ENCODE measurements at regions not wholly inside any gene's neighbourhood (a gene's known extent, or its start where the extent isn't known, plus 50 kb on each side); places are given as distances from the start of the nearest gene placed in this dataset.

DNA sequence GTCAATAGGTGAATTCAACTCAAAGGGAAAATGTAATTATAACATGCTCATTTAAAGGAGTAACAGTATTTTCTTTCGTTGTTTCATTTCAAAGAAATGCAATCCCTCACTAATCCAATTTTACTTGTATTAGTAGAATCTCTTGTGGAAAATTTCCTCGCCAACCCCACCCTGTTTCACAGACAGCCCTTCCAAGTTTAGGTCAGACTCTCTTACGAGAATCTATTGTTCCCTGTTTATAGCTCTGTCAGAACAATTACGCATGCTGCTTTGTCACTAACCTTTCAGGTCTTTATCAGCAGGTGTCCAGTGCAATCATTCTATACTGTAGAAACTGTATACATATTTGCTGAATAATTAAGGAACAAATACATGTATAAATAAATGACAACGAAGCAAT lies 657.8 kb upstream of the LINC00305 start:
- H3K4me3 ChIP-seq (ENCODE audit: low read depth, low read length) = no peak overlapping the region
- TF ChIP-seq, protein P1, sequence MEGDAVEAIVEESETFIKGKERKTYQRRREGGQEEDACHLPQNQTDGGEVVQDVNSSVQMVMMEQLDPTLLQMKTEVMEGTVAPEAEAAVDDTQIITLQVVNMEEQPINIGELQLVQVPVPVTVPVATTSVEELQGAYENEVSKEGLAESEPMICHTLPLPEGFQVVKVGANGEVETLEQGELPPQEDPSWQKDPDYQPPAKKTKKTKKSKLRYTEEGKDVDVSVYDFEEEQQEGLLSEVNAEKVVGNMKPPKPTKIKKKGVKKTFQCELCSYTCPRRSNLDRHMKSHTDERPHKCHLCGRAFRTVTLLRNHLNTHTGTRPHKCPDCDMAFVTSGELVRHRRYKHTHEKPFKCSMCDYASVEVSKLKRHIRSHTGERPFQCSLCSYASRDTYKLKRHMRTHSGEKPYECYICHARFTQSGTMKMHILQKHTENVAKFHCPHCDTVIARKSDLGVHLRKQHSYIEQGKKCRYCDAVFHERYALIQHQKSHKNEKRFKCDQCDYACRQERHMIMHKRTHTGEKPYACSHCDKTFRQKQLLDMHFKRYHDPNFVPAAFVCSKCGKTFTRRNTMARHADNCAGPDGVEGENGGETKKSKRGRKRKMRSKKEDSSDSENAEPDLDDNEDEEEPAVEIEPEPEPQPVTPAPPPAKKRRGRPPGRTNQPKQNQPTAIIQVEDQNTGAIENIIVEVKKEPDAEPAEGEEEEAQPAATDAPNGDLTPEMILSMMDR (conservative IDR thresholded peaks at IDR 0.05; ENCODE audit: low read depth, low read length) = no peak
- no peak for DNase-seq (ENCODE audit: low read depth)

DNA sequence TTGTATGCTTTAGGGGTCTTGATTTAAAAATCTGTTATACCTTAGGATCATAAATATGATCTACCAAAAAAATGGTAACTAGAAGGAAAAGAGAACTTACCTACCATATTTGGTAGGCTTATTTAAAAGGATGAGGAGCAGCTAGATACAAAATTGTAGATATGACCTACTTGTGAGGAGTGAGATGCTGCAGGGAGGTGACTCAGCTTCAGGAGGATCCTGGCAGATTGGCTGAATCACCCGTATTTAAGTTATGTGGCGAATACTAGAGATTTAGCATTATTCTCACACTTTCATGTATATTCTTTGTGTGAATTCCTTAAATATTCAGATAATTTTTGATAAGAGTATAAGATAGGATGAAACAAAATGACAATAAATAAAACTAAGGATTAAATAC lies 657.3 kb upstream of the LINC00305 start:
- no peak for DNase-seq (ENCODE audit: low read depth)
- H3K4me3 ChIP-seq (ENCODE audit: low read depth, low read length) = no peak overlapping the region
- TF ChIP-seq, protein P1 (conservative IDR thresholded peaks at IDR 0.05; ENCODE audit: low read depth, low read length) = no peak

DNA sequence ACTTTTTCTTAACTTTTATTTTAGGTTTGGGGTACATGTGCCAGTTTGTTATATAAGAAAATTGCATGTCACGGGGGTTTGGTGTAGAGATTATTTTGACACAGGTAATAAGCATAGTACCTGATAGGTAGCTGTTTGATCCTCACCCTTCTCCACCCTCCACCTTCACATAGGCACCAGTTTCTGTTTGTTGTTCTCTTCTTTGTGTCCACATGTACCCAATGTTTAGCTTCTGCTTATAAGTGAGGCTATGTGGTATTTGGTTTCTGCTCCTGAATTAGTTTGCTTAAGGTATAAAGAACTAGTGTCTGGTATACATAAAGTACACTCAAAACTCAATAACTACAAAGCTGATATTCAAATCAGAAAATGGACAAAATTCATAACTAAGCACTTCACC lies 654.6 kb upstream of the LINC00305 start:
- TF ChIP-seq, protein P1 (conservative IDR thresholded peaks at IDR 0.05; ENCODE audit: low read depth, low read length) = no peak
- H3K4me3 ChIP-seq (ENCODE audit: low read depth, low read length) = no peak overlapping the region
- DNase-seq (ENCODE audit: low read depth) = no peak

DNA sequence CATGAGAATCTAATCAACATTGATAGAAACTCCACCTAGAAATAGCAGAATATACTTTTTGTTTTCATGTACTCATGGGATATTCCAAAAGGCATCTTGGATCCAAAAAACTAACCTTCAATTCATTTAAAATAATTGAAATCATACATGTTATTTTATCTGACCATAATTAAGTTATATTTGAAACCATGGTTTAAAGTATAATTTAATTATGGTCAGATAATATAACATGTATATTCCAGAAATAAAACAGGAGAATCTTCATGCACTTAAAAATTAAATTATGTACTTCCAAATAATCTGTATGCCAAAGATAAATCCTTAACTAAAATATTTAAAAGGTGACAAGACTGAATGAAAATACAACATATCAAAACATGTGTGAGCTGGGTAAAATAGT lies 651.3 kb upstream of the LINC00305 start:
- TF ChIP-seq, protein P1 (conservative IDR thresholded peaks at IDR 0.05; ENCODE audit: low read depth, low read length) = no peak
- no peak overlapping the region for H3K4me3 ChIP-seq (ENCODE audit: low read depth, low read length)
- DNase-seq (ENCODE audit: low read depth) = no peak

DNA sequence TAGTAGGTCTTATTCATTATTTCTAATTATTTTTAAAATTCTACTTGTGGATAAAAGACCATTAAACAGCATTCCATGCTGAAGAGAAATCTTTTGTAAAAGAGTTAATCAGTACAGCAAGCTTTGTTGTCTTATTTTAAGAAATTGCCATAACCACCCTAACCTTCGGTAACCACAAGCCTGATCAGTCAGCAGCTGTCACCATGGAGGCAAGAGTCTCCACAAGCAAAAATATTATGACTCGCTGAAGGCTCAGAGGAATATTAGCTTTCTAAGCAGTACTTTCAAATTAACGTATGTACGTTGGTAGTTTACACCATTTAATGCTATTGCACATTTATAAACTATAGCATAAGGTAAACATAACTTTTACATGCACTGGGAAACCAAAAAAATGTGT lies 650.5 kb upstream of the LINC00305 start:
- DNase-seq (ENCODE audit: low read depth) = no peak
- TF ChIP-seq, protein P1 (conservative IDR thresholded peaks at IDR 0.05; ENCODE audit: low read depth, low read length) = no peak
- no peak overlapping the region for H3K4me3 ChIP-seq (ENCODE audit: low read depth, low read length)

DNA sequence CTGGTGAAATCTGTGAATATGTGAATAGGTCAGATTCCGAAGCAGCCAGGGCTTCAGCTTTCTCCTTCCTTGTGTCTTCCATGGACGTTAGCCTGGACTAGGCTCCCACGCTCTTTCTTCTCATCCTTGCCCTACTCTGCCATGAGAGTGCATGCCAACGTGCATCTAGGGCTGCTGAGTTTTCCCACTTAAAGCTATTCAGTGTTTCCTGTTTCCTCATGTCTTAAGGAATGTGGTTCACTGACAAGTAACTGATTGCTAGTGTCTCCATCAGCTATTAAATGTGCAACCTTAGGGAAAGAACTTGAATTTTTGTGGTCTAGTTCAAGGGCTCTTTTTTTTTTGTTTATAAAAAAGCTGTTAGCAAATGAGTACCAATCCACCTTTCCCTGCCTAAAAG lies 642.3 kb upstream of the LINC00305 start:
- no peak overlapping the region for H3K4me3 ChIP-seq (ENCODE audit: low read depth, low read length)
- DNase-seq (ENCODE audit: low read depth) = no peak
- TF ChIP-seq, protein P1 (conservative IDR thresholded peaks at IDR 0.05; ENCODE audit: low read depth, low read length) = no peak

DNA sequence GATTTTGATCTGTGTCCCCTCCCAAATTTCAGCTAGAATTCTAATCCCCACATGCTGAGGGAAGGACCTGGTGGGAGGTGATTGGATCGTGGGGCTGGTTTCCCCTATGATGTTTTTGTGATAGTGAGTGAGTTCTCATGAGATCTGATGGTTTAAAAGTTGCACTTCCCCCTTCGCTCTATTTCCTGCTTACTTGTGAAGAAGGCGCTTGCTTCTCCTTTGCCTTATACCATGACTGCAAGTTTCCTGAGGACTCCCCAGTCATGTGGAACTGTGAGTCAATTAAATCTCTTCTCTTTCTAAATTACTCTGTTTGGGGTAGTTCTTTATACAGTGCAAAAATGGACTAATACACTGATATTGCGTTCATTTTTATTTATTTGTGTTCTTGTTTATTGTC lies 636.8 kb upstream of the LINC00305 start:
- DNase-seq (ENCODE audit: low read depth) = no peak
- TF ChIP-seq, protein P1 (conservative IDR thresholded peaks at IDR 0.05; ENCODE audit: low read depth, low read length) = no peak
- no peak overlapping the region for H3K4me3 ChIP-seq (ENCODE audit: low read depth, low read length)

All from choroid plexus epithelial cell (primary cell).